PC-9 (cell line): ENCODE measurements at regions not wholly inside any gene's neighbourhood (a gene's known extent, or its start where the extent isn't known, plus 50 kb on each side); places are given as distances from the start of the nearest gene placed in this dataset.

Experiments used
- BruUV-seq: library from RNA; stranded (reverse); fragments of 400-500 nt; replicated peaks from 2 replicates; lab custom pipeline; 2021; lab: Mats Ljungman, UMichigan
- CTCF ChIA-PET: fragments of 300-600 bp; sonication (Branson Sonifier 250); formaldehyde crosslinking; loops from one replicate; lab custom pipeline; 2022; ENCODE audit warnings: antibody characterized with exemption; lab: Charles Lee
- POLR2A ChIA-PET: fragments of 300-600 bp; sonication (Branson Sonifier 250); formaldehyde crosslinking; loops from one replicate; lab custom pipeline; 2022; ENCODE audit warnings: antibody characterized with exemption; ENCODE audit not compliant: unreplicated experiment; lab: Charles Lee
- DNase-seq, 2 experiments: peaks; one replicate each; pipeline versions ENCODE4 v3.0.0 to v3.0.0-alpha.2; 2015 to 2022; ENCODE audit warnings: mixed read lengths in 1 of 2
- H2AFZ ChIP-seq: fragments of 200-600 bp; sonication (generic); 2 replicates; pipeline ENCODE4 v1.8.1; 2017; ENCODE audit warnings: antibody characterized with exemption
- H3F3A ChIP-seq: fragments of 200-600 bp; sonication (generic); 2 replicates; pipeline ENCODE4 v1.8.1; 2017; ENCODE audit warnings: antibody characterized with exemption, mild to moderate bottlenecking, low read depth; ENCODE audit not compliant: insufficient read depth
- H3K27ac ChIP-seq: fragments of 200-600 bp; sonication (generic); 2 replicates; pipeline ENCODE4 v1.6.1; 2016; ENCODE audit warnings: mixed run types
- H3K27me3 ChIP-seq: fragments of 200-600 bp; sonication (generic); 2 replicates; pipeline ENCODE4 v1.6.1; 2016; ENCODE audit warnings: low read depth, mixed run types; ENCODE audit not compliant: insufficient read depth
- H3K36me3 ChIP-seq: fragments of 200-600 bp; sonication (generic); 2 replicates; pipeline ENCODE4 v1.6.1; 2016; ENCODE audit warnings: low read depth, mixed run types
- H3K4me1 ChIP-seq: fragments of 200-600 bp; sonication (generic); replicated peaks from 2 replicates; pipeline ENCODE4 v1.6.1; 2016; ENCODE audit warnings: mixed run types; ENCODE audit not compliant: insufficient read depth
- H3K4me2 ChIP-seq: fragments of 200-600 bp; sonication (generic); 2 replicates; pipeline ENCODE4 v1.6.1; 2017; ENCODE audit warnings: mixed run types
- H3K4me3 ChIP-seq: fragments of 200-600 bp; sonication (generic); 2 replicates; pipeline ENCODE4 v1.6.1; 2016; ENCODE audit warnings: mixed run types
- H3K79me2 ChIP-seq: fragments of 200-600 bp; sonication (generic); 2 replicates; pipeline ENCODE4 v1.6.1; 2017; ENCODE audit warnings: low read depth, mixed run types
- H3K9me2 ChIP-seq: fragments of 200-600 bp; sonication (generic); 2 replicates; pipeline ENCODE4 v1.8.1; 2017; ENCODE audit warnings: mild to moderate bottlenecking; ENCODE audit not compliant: insufficient read depth
- H3K9me3 ChIP-seq: fragments of 200-600 bp; sonication (generic); 2 replicates; pipeline ENCODE4 v1.8.1; 2016; ENCODE audit warnings: low read depth; ENCODE audit not compliant: insufficient read depth
- H4K20me1 ChIP-seq: fragments of 200-600 bp; sonication (generic); 2 replicates; pipeline ENCODE4 v1.8.1; 2017; ENCODE audit not compliant: insufficient read depth
- CTCF ChIP-seq: fragments of 200-600 bp; sonication (generic); conservative IDR thresholded peaks from 2 replicates; pipeline ENCODE4 v1.6.1; 2017; ENCODE audit warnings: mixed run types, antibody characterized with exemption, mild to moderate bottlenecking, moderate library complexity
- EZH2 ChIP-seq: fragments of 200-600 bp; sonication (generic); IDR thresholded peaks from 2 replicates; pipeline ENCODE4 v1.8.0; 2017; ENCODE audit warnings: antibody characterized with exemption, low read depth
- intact Hi-C: fragments of 100-400 bp; cut with micrococcal nuclease; formaldehyde crosslinking; loops from one replicate; pipeline ENCODE4 v1.10.0; 2022; ENCODE audit not compliant: unreplicated experiment

DNA sequence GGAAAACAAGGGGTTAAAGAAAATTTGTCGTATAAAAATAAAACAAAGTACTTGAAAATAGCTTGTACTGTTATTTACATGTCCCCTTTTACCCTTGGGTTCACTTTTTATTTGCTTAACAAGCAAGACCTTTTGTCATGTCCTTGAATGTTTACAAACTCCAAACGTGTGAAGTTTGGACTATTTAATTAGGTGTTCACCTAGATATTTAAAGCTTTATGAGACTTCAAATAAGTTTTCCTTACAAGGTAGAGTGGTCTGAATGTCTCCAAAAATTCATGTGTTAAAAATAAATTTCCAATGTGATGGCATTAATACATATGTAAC is 242.0 kb upstream of the TTC14 start:
- H3K9me2 ChIP-seq: no peaks in the 10 kb centered on the region
- H3K9me3 ChIP-seq: no peaks in the 10 kb centered on the region; the same call in 1 of the 2 replicates
- H3K4me2 ChIP-seq: no peak overlapping the region
- H3K27me3 ChIP-seq: no peaks in the 10 kb centered on the region
- TF ChIP-seq EZH2 (no peak), CTCF (no peak)
- H3K4me3 ChIP-seq: no peak overlapping the region
- intact Hi-C loops: no loop called here
- no peaks in the 10 kb centered on the region for H4K20me1 ChIP-seq
- no peak overlapping the region for H3K27ac ChIP-seq
- ChIA-PET POLR2A (interaction anchor here (0.6 kb wide), 1 partner anchor 1499 kb away, joined by 4 read pairs; no protein-coding TSS in a partner anchor), CTCF (no interaction called here)
- no TSS peak for BruUV-seq
- H3F3A ChIP-seq: no peaks in the 10 kb centered on the region
- H3K79me2 ChIP-seq: no peaks in the 10 kb centered on the region
- no peak overlapping the region for H2AFZ ChIP-seq
- no peaks in the 10 kb centered on the region for H3K36me3 ChIP-seq
- DNase-seq: no peak
- no peaks in the 10 kb centered on the region for H3K4me1 ChIP-seq

GRCh38 chr3:180362081-180362480 is 239.9 kb upstream of the TTC14 start:
- no peaks in the 10 kb centered on the region for H3K4me1 ChIP-seq
- TF ChIP-seq EZH2 (no peak), CTCF (no peak)
- no peaks in the 10 kb centered on the region for H4K20me1 ChIP-seq
- intact Hi-C loops: no loop called here
- CTCF ChIA-PET: no interaction called here
- no peak overlapping the region for H2AFZ ChIP-seq
- no peaks in the 10 kb centered on the region for H3K79me2 ChIP-seq
- H3K4me3 ChIP-seq: no peak overlapping the region
- POLR2A ChIA-PET: no interaction called here
- no peak overlapping the region for H3K27ac ChIP-seq
- H3K9me3 ChIP-seq: no peaks in the 10 kb centered on the region; the same call in 1 of the 2 replicates
- no peak overlapping the region for H3K4me2 ChIP-seq
- H3F3A ChIP-seq: no peaks in the 10 kb centered on the region
- no peaks in the 10 kb centered on the region for H3K9me2 ChIP-seq
- H3K27me3 ChIP-seq: no peaks in the 10 kb centered on the region
- no peak for DNase-seq
- H3K36me3 ChIP-seq: no peaks in the 10 kb centered on the region
- BruUV-seq: no TSS peak

DNA sequence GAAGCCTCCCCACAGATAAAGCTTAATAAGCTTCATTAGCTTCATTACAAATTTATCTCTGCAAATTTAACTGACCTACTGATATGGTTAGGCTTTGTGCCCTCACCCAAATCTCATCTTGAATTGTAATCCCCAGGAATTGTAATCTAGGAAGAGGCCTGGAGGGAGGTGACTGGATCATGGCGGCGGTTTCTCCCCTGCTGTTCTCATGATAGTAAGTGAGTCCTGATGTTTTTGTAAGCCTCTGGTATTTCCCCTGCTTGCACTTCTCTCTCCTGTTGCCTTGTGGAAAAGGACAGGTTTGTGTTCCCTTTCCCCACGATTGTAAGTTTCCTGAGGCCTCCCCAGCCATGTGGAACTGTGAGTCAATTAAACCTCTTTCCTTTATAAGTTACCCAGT is 226.1 kb upstream of the TTC14 start:
- no peaks in the 10 kb centered on the region for H3K79me2 ChIP-seq
- no peak for DNase-seq
- H3K27ac ChIP-seq: no peak overlapping the region
- intact Hi-C loops: no loop called here
- CTCF ChIA-PET: no interaction called here
- no TSS peak for BruUV-seq
- H3K27me3 ChIP-seq: no peaks in the 10 kb centered on the region
- no peak overlapping the region for H2AFZ ChIP-seq
- H3K9me2 ChIP-seq: no peaks in the 10 kb centered on the region
- POLR2A ChIA-PET: no interaction called here
- H3K9me3 ChIP-seq: no peaks in the 10 kb centered on the region
- H4K20me1 ChIP-seq: no peaks in the 10 kb centered on the region
- no peak overlapping the region for H3K4me2 ChIP-seq
- H3K4me3 ChIP-seq: no peak overlapping the region
- no peaks in the 10 kb centered on the region for H3K4me1 ChIP-seq
- TF ChIP-seq EZH2: no peak
- TF ChIP-seq CTCF: no peak
- no peaks in the 10 kb centered on the region for H3K36me3 ChIP-seq
- no peaks in the 10 kb centered on the region for H3F3A ChIP-seq
